HG03135 (cell line): ENCODE measurements at regions not wholly inside any gene's neighbourhood (a gene's known extent, or its start where the extent isn't known, plus 50 kb on each side); places are given as distances from the start of the nearest gene placed in this dataset.
A peak's percentile ranks its signal among the peaks of the same experiment; 100 is the strongest.
"Not testable (repeated sequence)": the region's sequence is repeated elsewhere in the genome, so short reads cannot be mapped to it uniquely, and the experiment has no call there.

ENCODE experiments used
- ATAC-seq: cut with Tn5 transposase; IDR thresholded peaks from one replicate; pipeline ENCODE4 v1.9.1; 2021; ENCODE audit warnings: mild to moderate bottlenecking, moderate library complexity; ENCODE audit not compliant: unreplicated experiment

DNA sequence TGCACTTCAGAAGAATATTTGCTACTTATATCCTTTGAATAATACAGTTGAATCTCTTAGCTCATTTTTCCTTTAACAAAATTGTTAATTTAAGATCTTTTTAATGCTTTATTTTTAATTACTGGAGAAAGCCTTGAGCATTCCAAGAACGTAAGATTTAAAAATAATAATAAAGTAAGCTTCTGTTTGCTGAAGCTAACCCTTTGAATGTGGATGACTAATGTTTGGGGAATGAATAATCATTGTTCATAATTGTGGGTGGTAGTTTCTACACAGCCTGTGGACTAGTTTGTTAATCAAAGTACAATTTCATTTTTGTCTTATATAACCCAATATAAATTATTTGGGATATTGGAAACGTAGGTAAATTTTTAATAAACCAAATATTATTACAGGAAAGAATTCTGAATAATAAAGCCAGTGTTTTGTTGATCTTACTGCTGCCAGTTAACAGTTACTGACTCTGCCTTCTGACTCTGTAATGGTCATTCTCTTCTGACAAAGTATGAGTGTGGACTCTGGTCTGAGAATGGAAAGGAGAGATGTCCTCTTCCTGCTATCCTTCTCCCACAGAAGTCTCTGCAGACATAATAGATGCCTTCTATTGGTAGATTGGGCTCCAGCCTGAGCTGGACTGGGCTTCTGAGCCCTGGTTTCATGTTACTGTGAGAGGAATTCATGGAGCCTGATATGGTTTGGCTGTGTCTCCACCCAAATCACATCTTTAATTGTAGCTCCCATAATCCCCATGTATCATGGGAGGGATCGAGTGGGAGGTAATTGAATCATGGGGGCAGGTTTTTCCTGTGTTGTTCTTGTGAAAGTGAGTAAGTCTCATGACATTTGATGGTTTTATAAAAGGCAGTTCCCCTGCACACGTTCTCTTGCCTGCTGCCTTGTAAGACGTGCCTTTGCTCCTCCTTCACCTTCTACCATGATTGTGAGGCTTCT is 292.7 kb upstream of the SLC39A10 start:
- ATAC-seq = no peak

DNA sequence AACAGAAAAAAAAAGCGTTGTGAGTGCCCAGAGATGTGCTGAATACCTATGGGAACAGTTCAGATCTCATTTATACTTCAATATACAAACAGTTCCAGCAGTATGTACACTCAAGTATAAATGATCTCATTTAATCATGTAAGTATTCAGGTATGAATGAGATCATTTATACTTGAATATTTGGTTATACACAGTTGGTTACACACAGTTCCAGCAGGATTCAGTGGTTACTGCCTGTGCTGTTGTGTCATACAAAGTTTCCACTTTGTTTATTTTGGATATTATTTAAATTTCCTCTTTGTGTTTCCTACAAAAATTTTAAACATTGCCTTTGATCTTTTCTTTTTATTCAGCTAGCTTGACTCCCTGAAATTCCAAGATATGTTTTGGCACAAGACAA is 293.5 kb upstream of the SLC39A10 start:
- ATAC-seq = no peak

- no peak for ATAC-seq
Measured at GRCh38 chr2:195360242-195360641, 296.8 kb upstream of the SLC39A10 start.

DNA sequence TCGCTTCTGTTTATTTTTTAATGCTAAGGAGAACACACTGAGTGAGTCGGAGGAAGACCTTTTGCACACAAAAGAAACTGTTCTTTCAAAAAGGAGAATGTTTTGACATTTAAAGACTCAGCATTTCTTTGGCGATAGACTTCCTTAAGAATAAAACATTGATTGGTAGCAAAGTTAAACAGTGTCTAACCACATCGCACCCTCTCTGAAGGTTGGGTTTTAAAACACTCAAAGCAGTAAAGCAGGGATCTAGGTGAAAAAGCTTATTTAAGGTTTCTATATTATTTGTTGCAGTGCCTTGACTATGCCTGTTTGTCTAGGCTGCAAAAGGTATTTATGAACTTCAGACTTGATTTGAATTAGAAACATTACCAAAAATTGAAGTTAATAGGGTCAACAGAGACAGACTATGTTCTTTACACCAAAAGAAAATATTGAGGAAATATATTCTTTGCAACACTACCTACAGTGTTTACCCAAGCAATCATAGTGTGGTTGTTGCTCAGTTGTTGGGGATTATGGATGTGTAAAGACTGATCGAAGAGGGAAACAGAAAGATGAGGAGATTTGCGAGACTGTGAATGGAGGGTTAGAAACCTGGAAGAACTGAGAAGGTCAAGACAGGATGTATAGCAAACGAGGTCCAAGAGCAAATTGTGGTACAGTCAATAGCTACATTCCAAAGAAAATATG is 297.8 kb upstream of the SLC39A10 start:
- ATAC-seq = no peak

- no peak for ATAC-seq
Measured at GRCh38 chr2:195356920-195357440, 300.0 kb upstream of the SLC39A10 start.

- ATAC-seq = no peak
Measured at GRCh38 chr2:195356026-195356425, 301.0 kb upstream of the SLC39A10 start.

GRCh38 chr2:195352581-195352980 is 304.4 kb upstream of the SLC39A10 start:
- ATAC-seq = no peak

- no peak for ATAC-seq
Measured at GRCh38 chr2:195343942-195344530, 313.0 kb upstream of the SLC39A10 start.

DNA sequence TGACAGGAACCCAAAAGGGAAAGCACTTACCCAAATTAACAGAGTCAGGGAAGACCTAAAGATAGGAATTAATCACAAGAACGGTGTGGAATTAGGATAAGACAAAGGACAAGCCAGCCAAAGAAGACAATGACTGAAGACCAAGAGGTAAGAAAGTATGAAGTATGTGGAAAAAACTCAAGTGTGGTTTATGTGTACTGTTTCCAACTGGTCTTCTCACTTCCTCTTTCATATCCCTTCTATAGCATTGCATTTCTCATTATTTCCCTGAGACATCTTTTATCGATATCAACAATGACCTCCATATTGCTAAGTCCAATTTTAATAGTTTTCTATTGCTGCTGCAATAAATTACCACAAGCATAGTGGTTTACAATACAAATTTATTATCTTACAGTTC is 313.5 kb upstream of the SLC39A10 start:
- peak; percentile 88 for ATAC-seq

DNA sequence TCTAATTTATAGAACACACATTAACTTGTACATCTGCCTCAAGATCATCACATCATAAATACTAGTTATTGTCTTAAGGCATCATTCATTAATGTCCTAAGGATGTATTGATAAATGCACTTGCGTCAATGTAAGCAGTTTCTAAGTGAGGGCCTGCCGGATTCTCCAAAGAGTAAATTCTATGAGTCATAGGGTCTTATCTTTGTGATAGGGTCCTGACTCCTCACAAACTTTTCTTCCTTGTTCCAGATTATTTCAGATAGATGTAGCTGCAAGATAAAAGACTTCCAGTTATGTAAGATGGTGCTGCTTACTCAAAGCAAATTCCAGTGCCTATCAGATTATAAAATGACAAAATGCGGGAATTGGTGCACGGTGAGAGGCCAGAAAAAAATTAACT is 315.0 kb upstream of the SLC39A10 start:
- ATAC-seq = no peak

GRCh38 chr2:195338856-195339255 is 318.2 kb upstream of the SLC39A10 start:
- no peak for ATAC-seq

GRCh38 chr2:195337597-195337996 is 319.4 kb upstream of the SLC39A10 start:
- peak; percentile 54 for ATAC-seq

DNA sequence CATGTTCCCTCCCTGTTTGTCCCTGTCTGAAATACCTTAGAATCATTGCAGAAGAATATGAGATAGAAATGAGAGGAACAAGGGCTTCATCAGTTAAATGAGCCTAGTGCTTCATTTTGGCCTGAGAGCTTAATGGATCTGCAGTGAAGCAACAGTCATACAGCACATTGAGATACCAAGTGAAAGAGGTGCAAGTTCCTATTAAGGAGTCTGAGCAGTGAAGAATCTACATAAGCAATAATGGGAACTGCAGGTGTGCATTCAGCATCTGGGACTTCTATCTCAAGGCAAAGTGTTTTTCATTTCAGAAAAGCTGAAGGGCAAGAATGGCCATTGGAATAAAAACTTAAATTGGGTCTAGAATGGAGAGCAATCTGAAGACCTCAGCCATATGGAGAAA is 323.2 kb upstream of the SLC39A10 start:
- ATAC-seq = peak; percentile 60

DNA sequence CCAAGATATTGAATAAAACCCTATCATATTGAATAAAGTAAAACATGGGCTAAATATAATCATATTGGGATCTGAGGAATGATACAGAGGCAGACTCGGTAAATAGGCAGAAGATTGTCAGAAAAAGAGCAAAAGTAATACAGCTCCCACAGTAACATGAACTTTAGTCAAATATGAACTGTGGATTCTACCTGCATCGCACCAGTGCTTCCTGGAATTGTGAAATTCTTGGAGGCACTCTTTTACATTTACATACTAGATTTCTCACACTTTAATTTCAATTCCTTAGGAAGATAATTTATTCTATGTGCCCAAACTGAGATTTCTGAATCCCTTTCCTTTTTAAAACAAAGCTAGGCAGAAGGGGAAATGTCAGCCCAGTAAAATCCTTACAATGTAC is 325.1 kb upstream of the SLC39A10 start:
- ATAC-seq = no peak

GRCh38 chr2:195331129-195331528 is 325.9 kb upstream of the SLC39A10 start:
- no peak for ATAC-seq

DNA sequence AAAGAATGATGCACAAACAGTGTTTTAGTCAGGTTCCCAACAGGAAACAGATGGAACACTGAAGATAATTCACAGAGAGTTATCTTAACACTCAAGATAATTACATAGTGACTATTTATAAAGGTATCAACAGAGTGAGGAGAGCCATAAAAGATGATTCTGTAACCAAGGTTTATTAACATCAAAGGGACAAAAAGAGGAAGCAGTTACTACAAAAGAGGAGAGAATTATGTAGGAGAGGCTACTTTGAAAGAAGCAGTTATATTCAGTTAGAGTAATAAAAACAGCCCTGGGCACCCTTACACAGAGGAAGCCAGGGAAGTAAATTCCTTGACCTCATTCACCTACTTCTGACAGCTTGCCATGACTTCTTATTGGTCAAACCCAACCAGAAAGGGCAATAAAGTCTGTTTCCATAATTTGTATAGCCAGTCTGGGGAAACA is 326.5 kb upstream of the SLC39A10 start:
- ATAC-seq = no peak

- not testable (repeated sequence) for ATAC-seq
Measured at GRCh38 chr2:195329784-195330183, 327.2 kb upstream of the SLC39A10 start.

GRCh38 chr2:195326537-195326936 is 330.5 kb upstream of the SLC39A10 start:
- ATAC-seq = no peak

DNA sequence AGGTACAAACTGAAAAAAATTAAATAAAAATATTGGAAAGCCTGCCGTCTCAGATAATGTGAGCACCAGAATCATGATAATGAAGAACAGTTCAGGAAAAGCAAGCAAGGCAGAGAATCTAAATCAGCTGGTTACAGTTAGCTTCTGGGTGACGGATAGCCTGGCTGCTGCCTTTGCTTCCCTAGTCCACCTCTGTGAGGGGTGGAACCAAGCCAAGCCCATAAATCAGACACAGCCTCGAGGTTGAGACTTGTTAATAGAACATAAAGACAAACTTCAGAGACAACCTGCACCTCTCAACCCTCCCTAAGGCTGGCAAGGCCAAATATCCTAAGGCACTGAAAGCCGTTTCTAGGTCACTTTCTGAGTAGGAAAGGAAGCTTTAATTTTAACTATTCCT is 334.7 kb upstream of the SLC39A10 start:
- no peak for ATAC-seq

DNA sequence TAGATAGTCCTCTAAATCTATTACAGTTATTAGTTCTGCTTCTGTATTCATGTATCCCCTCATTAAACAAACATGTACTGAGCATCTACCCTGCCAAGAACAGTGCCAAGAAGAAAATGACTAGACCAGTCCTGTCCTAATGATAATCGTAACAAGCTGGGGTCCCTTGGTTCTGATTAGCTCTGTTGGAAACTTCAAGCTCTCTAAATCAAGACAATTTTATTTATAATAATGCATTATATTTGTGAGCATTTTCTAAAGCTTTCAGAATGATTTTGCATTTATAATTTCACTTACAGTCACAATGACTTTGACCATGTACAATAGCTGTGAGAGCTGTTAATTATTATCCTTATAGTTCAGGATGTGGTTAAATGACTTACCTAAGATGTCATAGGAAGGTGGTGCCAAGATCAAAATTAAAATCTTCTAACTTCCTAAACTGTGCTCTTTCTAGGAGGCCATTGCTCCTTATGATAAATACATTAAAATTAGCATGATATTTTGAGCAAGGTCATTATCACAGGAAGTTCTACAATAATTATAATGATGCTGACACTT is 336.5 kb upstream of the SLC39A10 start:
- peak; percentile 90 for ATAC-seq
